ENCODE measurements at regions not wholly inside any gene's neighbourhood (a gene's known extent, or its start where the extent isn't known, plus 50 kb on each side); places are given as distances from the start of the nearest gene placed in this dataset.

- TF ChIP-seq CTCF (IDR thresholded peaks at IDR 0.05), result no peak
- TF ChIP-seq ATF3 (CRISPR knock-in tag; conservative IDR thresholded peaks at IDR 0.05), result no peak
- no peak for TF ChIP-seq TEAD4 (CRISPR knock-in tag; IDR thresholded peaks at IDR 0.05)
- TF ChIP-seq IRF2 (CRISPR knock-in tag; IDR thresholded peaks at IDR 0.05; ENCODE audit: borderline replicate concordance, low read depth), result no peak
Measured at GRCh38 chr15:59894835-59895234, 109.3 kb upstream of the FOXB1 start.

All from WTC11 (cell line).